Esophagus muscularis mucosa (tissue), 4 donors: ENCODE measurements at regions not wholly inside any gene's neighbourhood (a gene's known extent, or its start where the extent isn't known, plus 50 kb on each side); places are given as distances from the start of the nearest gene placed in this dataset.

Experiments used
- DNase-seq: peaks from one replicate; pipeline ENCODE4 v3.0.0-alpha.2; 2017; ENCODE audit errors: extremely low spot score
- H3K27ac ChIP-seq, 4 donors: fragments of 200-600 bp; sonication (generic); replicated peaks in 1 of 4; 1 replicate in 3 of 4; 2 replicates in 1 of 4; pipeline ENCODE4 v1.5.1; 2016 to 2019; ENCODE audit warnings: mild to moderate bottlenecking in 1 of 4
- H3K27me3 ChIP-seq, 4 donors: fragments of 200-600 bp; sonication (generic); one replicate each; pipeline versions ENCODE4 v1.5.1 to v1.6.0; 2016 to 2019
- H3K36me3 ChIP-seq, 4 donors: fragments of 200-600 bp; sonication (generic); one replicate each; pipeline ENCODE4 v1.5.1; 2016 to 2019
- H3K4me1 ChIP-seq, 4 donors: fragments of 200-600 bp; sonication (generic); one replicate each; pipeline ENCODE4 v1.5.1; 2016 to 2019
- H3K4me3 ChIP-seq, 4 donors: fragments of 200-600 bp; sonication (generic); 1 replicate in 2 of 4; 2 replicates in 2 of 4; pipeline ENCODE4 v1.5.1; 2016 to 2019; ENCODE audit warnings: mild to moderate bottlenecking in 4 of 4, moderate library complexity in 1 of 4
- H3K9me3 ChIP-seq, 4 donors: fragments of 200-600 bp; sonication (generic); 1 replicate in 3 of 4; 2 replicates in 1 of 4; pipeline ENCODE4 v1.5.1; 2016 to 2019
- CTCF ChIP-seq, 3 experiments: fragments of 200-600 bp in 2 of 3; fragments of 450-650 bp in 1 of 3; sonication (generic) in 2 of 3; IDR thresholded peaks; one replicate each; pipeline ENCODE4 v1.5.1; 2017 to 2019; ENCODE audit warnings: antibody characterized with exemption in 3 of 3, mild to moderate bottlenecking in 2 of 3, moderate library complexity in 1 of 3
- EP300 ChIP-seq: sonication (generic); formaldehyde crosslinking; IDR thresholded peaks from one replicate; pipeline ENCODE4 v1.6.1; 2017; ENCODE audit warnings: antibody characterized with exemption
- POLR2A ChIP-seq: fragments of 450-650 bp; IDR thresholded peaks from one replicate; pipeline ENCODE4 v1.6.1; 2017; ENCODE audit warnings: antibody characterized with exemption, moderate library complexity, mild to moderate bottlenecking, low read depth
- POLR2AphosphoS5 ChIP-seq, 2 donors: sonication (generic); formaldehyde crosslinking; IDR thresholded peaks; one replicate each; pipeline ENCODE4 v1.6.1; 2017; ENCODE audit warnings: antibody characterized with exemption in 2 of 2
- WGBS: methylation state at CpG from one replicate; pipeline ENCODE4 v1.1.5; 2018; 5-methylcytosine and 5-hydroxymethylcytosine counted together
- intact Hi-C: fragments of 100-400 bp; cut with DNase I; formaldehyde crosslinking; loops from one replicate; pipeline ENCODE4 v1.15.1; 2023

- intact Hi-C loops: no loop called here
- TF ChIP-seq CTCF (IDR thresholded peaks at IDR 0.05): no peak
- no peak for TF ChIP-seq EP300
- no peak for TF ChIP-seq POLR2AphosphoS5 (IDR thresholded peaks at IDR 0.05)
- TF ChIP-seq POLR2A: no peak
- H3K27ac ChIP-seq: no peak overlapping the region
- no peaks in the 10 kb centered on the region for H3K36me3 ChIP-seq
- DNase-seq: no peak
- no peaks in the 10 kb centered on the region for H3K9me3 ChIP-seq
- no peaks in the 10 kb centered on the region for H3K27me3 ChIP-seq
- H3K4me1 ChIP-seq: no peaks in the 10 kb centered on the region
- WGBS: 91% methylated on average over 2 of the region's 2 CpGs
- no peak overlapping the region for H3K4me3 ChIP-seq
Measured at GRCh38 chr18:39519741-39520140, 1954.1 kb upstream of the CELF4 start.

- 84% methylated on average over 3 of the region's 3 CpGs for WGBS
- intact Hi-C loops: no loop called here
- Histone ChIP-seq H3K4me1 (no peaks in the 10 kb centered on the region), H3K36me3 (no peaks in the 10 kb centered on the region), H3K4me3 (no peak overlapping the region), H3K9me3 (no peaks in the 10 kb centered on the region), H3K27ac (no peak overlapping the region), H3K27me3 (no peaks in the 10 kb centered on the region)
- TF ChIP-seq CTCF (IDR thresholded peaks at IDR 0.05): no peak
- TF ChIP-seq EP300: no peak
- TF ChIP-seq POLR2A: no peak
- no peak for TF ChIP-seq POLR2AphosphoS5 (IDR thresholded peaks at IDR 0.05)
- no peak for DNase-seq
Measured at GRCh38 chr18:39515299-39515698, 1949.7 kb upstream of the CELF4 start.

- H3K9me3 ChIP-seq: no peaks in the 10 kb centered on the region
- no peaks in the 10 kb centered on the region for H3K4me1 ChIP-seq
- WGBS: 60% methylated on average over 3 of the region's 3 CpGs
- no peaks in the 10 kb centered on the region for H3K36me3 ChIP-seq
- H3K27ac ChIP-seq: no peak overlapping the region
- H3K4me3 ChIP-seq: no peak overlapping the region
- TF ChIP-seq POLR2AphosphoS5 (IDR thresholded peaks at IDR 0.05) (no peak), CTCF (IDR thresholded peaks at IDR 0.05) (no peak), POLR2A (no peak), EP300 (no peak)
- intact Hi-C loops: no loop called here
- H3K27me3 ChIP-seq: no peaks in the 10 kb centered on the region
- no peak for DNase-seq
Measured at GRCh38 chr18:39513186-39513585, 1947.6 kb upstream of the CELF4 start.

- Histone ChIP-seq H3K4me1 (no peaks in the 10 kb centered on the region), H3K4me3 (no peak overlapping the region), H3K27me3 (no peaks in the 10 kb centered on the region), H3K27ac (no peak overlapping the region), H3K9me3 (no peaks in the 10 kb centered on the region), H3K36me3 (no peaks in the 10 kb centered on the region)
- intact Hi-C loops: no loop called here
- no peak for DNase-seq
- TF ChIP-seq EP300 (no peak), POLR2A (no peak), POLR2AphosphoS5 (IDR thresholded peaks at IDR 0.05) (no peak), CTCF (IDR thresholded peaks at IDR 0.05) (no peak)
- WGBS: 65% methylated on average over 5 of the region's 5 CpGs
Measured at GRCh38 chr18:39506581-39507330, 1941.2 kb upstream of the CELF4 start.

GRCh38 chr18:39500306-39500705 is 1934.7 kb upstream of the CELF4 start:
- Histone ChIP-seq H3K4me1 (no peaks in the 10 kb centered on the region), H3K27me3 (no peaks in the 10 kb centered on the region), H3K9me3 (peaks cover 0 to 6% (median 0%) of the 10 kb centered on the region in 4 donors), H3K36me3 (no peaks in the 10 kb centered on the region), H3K4me3 (no peak overlapping the region), H3K27ac (no peak overlapping the region)
- no peak for DNase-seq
- intact Hi-C loops: no loop called here
- 70% methylated on average over 3 of the region's 3 CpGs for WGBS
- TF ChIP-seq EP300: no peak
- no peak for TF ChIP-seq POLR2A
- TF ChIP-seq POLR2AphosphoS5 (IDR thresholded peaks at IDR 0.05): no peak
- TF ChIP-seq CTCF (IDR thresholded peaks at IDR 0.05): no peak
